LNCAP (cell line): ENCODE measurements at regions not wholly inside any gene's neighbourhood (a gene's known extent, or its start where the extent isn't known, plus 50 kb on each side); places are given as distances from the start of the nearest gene placed in this dataset.

Source experiments
- TF ChIP-seq, protein P1 (sequence below): fragments of 450-650 bp; IDR thresholded peaks from 2 replicates; pipeline ENCODE4 v1.5.1; 2017; ENCODE audit warnings: mild to moderate bottlenecking

DNA sequence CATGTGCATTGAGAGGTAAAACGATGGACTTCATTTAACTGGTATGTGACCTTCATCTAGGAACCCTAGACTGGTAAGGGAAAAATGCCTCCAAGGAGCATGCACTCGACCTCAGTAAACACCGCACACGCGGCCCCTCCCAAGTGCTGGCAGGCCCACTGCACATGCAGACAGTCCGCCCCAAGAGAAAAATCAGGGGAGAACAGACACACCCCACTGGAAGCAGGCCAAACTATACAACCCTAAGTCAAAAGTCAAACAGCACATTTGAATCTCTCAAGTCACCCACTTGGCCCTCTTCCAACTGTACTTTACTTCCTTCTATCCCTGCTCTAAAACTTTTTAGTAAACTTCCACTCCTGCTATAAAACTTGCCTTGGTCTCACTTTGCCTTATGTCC is 250.1 kb upstream of the HES1 start:
- TF ChIP-seq, protein P1, sequence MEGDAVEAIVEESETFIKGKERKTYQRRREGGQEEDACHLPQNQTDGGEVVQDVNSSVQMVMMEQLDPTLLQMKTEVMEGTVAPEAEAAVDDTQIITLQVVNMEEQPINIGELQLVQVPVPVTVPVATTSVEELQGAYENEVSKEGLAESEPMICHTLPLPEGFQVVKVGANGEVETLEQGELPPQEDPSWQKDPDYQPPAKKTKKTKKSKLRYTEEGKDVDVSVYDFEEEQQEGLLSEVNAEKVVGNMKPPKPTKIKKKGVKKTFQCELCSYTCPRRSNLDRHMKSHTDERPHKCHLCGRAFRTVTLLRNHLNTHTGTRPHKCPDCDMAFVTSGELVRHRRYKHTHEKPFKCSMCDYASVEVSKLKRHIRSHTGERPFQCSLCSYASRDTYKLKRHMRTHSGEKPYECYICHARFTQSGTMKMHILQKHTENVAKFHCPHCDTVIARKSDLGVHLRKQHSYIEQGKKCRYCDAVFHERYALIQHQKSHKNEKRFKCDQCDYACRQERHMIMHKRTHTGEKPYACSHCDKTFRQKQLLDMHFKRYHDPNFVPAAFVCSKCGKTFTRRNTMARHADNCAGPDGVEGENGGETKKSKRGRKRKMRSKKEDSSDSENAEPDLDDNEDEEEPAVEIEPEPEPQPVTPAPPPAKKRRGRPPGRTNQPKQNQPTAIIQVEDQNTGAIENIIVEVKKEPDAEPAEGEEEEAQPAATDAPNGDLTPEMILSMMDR, result no peak

DNA sequence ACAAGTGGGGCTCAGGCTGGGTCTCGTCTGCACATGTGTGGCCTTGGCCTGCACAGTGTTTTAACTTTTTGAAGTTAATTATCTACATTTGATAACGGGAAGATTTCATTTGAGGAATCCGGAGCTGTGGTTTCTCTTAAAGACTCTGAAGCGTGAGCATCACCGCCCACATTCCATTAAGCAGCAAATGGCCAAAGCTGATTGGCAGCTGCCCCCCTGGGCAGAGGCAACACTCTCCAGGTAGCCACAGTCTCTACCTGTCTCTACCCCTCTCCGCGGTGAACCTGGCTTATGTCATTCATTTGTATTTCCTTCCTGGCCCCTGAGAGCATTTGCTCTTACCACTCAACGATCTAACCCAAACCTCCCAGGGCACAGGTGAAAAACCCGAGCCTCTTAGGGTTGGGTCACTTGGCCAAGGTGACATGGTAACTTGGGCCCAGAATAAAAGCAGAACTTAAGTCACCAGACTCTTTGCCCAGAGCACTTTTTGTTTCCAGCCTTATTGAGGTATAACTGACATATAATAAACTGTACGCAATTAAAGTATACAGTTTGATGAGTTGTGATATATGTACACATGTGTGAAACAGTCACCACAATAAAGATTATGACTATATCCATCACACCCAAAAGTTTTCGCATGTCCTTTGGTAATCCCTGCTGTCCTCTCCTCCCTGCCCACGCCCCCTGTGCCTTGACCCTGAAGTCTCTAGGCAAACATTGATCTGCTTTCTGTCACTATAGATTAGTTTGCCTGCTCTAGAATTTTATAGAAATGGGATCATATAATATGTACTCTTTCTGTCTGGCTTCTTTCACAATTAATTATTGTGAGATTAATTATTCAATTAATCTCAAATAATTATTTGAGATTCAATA is 245.7 kb upstream of the HES1 start:
- TF ChIP-seq, protein P1, result no peak

DNA sequence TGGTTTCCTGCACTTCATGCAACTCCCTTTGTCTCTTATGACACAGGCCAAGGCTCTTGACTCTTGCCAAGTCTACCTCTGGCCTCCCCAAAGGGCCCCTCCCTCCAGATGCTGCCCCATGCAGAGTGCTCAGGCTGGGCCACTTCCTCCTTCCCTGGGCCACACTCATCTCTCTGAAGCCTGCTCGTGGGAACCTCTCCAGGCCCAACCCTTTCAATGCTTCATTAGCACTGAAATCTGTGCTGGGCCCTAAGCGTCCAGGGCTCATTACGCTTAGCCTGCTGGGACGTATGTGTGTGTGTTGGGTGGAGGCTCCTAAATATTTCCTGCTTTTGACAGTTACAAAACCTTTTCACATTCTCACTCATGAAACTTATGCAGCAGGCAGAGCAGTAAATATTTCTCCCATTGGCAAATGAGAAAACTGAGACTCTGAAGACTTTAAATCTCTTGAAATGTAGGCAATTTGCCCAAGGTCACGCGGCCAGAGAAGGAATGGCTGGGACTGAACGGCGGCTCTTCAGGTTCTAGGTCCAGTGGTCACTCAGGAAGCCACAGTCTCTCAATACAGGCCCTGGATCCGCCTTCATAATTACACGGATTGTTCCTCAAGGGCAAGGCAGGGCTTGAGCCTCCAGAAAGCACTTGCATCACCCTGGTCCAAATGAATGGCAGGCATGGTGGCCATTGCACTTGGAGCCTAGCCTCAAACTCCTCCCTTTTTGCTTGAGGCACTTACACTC is 241.7 kb upstream of the HES1 start:
- TF ChIP-seq, protein P1, result no peak

DNA sequence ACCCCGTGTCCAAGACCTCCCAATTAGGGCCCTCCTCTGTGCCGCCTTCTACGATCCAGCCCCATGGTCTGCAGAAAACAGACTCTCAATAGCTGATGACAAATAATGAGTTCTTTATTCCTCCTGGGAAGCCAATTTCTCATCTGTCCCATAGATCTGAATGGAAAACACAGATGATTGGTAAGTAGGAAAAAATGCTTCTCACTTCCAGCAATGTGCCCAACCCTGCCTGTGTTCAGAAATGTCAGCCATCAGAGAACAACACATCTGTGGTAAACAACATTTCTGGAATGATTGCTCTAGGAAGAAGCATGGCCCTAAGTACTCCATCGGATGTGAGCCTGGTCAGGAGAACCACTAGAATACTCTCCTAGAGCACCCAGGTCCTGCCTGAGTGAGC is 240.5 kb upstream of the HES1 start:
- TF ChIP-seq, protein P1, result no peak

DNA sequence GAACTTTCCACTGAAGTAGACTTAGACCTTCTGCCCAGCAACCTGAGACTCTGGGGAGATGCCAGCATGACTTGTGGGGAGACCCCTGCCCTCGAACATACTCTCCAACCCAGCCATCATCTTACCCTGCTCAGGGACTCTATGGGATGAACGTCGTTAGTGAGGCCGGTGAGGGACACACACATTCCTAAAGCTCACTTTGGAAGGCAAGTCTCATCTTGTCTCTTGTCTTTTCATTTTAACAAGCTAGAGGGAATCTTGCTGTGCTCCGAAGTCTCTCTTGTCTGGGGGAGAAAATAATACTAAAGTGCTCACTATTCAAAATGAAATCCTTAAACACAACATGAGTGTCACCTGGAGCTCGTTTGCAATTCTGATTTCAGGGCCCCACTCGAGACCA is 239.5 kb upstream of the HES1 start:
- TF ChIP-seq, protein P1, result no peak

DNA sequence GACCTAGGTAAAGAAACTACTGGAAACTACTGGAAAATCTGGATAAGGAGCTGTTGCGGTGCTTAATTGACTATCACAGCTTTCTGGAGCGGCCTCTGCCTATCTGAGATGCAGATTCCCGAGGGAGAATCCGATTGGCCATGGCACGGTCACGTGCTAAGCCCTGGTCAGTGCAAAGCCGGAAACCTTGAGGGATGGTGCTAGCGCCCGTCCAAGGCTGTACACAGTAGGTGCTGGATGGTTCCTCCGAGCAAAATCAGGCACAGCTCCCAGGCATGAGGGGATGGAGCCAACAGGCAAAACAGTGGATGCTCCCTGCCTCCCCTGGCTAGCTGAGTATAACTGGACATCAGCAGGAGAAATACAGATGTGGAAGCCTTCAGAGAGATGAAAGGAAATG is 238.7 kb upstream of the HES1 start:
- TF ChIP-seq, protein P1, result no peak

DNA sequence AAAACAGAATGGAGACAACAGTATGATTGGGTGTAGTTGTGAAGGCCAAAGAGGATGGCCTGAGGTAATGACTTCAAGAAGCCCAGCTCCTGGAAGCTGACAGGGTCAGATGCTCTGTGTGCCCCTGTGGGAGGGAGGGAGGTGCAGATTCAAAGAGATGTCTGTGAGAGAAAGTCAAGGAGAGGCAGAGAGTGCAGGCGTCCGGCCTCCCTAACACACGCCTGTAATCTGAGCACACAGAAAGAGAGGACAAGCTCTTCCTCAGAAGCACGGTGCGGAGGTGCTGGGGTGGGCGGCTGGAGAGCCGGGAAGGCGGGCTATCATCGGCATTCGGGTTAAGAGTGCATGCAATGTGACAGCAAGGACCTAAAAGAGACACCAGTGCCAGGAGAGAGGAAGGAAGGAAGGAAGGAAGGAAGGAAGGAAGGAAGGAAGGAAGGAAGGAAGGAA is 238.2 kb upstream of the HES1 start:
- TF ChIP-seq, protein P1, result no peak
